ENCODE measurements at regions not wholly inside any gene's neighbourhood (a gene's known extent, or its start where the extent isn't known, plus 50 kb on each side); places are given as distances from the start of the nearest gene placed in this dataset.
"Not testable (repeated sequence)": the region's sequence is repeated elsewhere in the genome, so short reads cannot be mapped to it uniquely, and the experiment has no call there.

DNA sequence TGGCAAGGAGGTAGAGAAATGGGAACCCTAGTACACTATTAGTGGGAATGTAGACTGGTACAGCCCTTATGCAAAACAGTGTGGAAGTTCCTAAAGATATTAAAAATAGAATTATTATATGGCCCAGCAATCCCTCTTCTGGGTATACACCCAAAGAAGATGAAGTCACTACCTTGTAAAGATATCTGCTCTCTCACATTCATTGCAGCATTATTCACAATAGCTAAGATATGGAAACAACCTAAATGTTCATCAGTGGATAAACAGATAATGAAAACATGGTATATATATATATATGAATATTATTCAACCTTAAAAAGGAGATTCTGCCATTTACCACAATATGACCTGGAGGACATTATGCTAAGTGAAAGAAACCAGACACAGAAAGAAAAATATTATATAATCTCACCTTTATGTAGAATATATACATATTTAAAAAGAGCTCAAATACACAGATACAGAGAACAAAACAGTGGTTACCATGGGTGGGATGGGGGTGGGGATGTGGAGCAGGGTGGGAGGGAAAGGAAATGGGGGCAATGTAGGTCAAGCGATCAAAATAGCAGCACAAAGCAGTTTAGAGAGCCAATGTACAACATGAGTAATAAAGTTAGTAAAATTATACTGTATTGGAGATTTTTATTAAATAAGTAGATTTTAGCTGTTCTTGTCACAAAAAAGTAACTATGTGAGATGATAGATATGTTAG, 138.6 kb downstream of the SPRY1 start:
- H3K27ac Mint-ChIP-seq = no peak overlapping the region
- H3K36me3 Mint-ChIP-seq = no peaks in the 10 kb centered on the region
- H3K9me3 Mint-ChIP-seq = peaks cover 9% of the 10 kb centered on the region
- no peak overlapping the region for H3K4me3 Mint-ChIP-seq
- TF ChIP-seq, protein P1, sequence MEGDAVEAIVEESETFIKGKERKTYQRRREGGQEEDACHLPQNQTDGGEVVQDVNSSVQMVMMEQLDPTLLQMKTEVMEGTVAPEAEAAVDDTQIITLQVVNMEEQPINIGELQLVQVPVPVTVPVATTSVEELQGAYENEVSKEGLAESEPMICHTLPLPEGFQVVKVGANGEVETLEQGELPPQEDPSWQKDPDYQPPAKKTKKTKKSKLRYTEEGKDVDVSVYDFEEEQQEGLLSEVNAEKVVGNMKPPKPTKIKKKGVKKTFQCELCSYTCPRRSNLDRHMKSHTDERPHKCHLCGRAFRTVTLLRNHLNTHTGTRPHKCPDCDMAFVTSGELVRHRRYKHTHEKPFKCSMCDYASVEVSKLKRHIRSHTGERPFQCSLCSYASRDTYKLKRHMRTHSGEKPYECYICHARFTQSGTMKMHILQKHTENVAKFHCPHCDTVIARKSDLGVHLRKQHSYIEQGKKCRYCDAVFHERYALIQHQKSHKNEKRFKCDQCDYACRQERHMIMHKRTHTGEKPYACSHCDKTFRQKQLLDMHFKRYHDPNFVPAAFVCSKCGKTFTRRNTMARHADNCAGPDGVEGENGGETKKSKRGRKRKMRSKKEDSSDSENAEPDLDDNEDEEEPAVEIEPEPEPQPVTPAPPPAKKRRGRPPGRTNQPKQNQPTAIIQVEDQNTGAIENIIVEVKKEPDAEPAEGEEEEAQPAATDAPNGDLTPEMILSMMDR (conservative IDR thresholded peaks at IDR 0.05) = no peak
- no peaks in the 10 kb centered on the region for H3K27me3 Mint-ChIP-seq
- H3K4me1 Mint-ChIP-seq (ENCODE audit: unreplicated experiment) = no peaks in the 10 kb centered on the region
- DNase-seq (ENCODE audit: extremely low spot score, unreplicated experiment) = no peak

DNA sequence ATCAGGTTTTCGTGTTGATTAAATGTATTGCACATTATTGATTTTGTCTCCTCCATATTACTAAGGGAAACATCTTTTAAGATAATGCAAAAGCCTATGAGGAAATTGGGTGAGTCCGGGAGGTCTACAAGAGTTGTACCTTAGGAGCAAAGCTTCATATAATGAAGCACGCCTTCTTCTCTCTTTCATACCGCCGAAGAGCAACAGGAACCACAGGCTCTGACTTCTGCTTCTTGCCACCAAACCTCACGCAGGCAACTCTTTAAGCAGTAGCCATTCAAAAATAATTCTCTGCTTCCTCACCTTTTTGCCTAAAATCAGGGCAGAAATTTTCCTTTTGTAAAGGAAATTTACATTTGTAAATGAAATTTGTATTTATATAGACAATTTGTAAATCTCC, 139.6 kb downstream of the SPRY1 start:
- no peaks in the 10 kb centered on the region for H3K27me3 Mint-ChIP-seq
- H3K9me3 Mint-ChIP-seq = peaks cover 9% of the 10 kb centered on the region
- no peak overlapping the region for H3K27ac Mint-ChIP-seq
- TF ChIP-seq, protein P1 (conservative IDR thresholded peaks at IDR 0.05) = no peak
- no peaks in the 10 kb centered on the region for H3K4me1 Mint-ChIP-seq (ENCODE audit: unreplicated experiment)
- H3K36me3 Mint-ChIP-seq = no peaks in the 10 kb centered on the region
- no peak for DNase-seq (ENCODE audit: extremely low spot score, unreplicated experiment)
- H3K4me3 Mint-ChIP-seq = no peak overlapping the region

DNA sequence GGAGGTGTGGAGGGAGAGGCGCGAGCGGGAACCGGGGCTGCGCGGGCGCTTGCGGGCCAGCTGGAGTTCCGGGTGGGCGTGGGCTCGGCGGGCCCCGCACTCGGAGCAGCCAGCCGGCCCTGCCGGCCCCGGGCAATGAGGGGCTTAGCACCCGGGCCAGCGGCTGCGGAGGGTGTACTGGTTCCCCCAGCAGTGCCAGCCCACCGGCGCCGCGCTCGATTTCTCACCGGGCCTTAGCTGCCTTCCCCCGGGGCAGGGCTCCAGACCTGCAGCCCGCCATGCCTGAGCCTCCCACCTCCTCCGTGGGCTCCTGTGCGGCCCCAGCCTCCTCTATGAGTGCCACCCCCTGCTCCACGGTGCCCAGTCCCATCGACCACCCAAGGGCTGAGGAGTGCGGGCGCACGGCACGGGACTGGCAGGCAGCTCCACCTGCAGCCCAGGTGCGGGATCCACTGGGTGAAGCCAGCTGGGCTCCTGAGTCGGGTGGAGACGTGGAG, 141.4 kb downstream of the SPRY1 start:
- not testable (repeated sequence) for H3K4me1 Mint-ChIP-seq (ENCODE audit: unreplicated experiment); H3K4me3 Mint-ChIP-seq; H3K27me3 Mint-ChIP-seq; DNase-seq (ENCODE audit: extremely low spot score, unreplicated experiment); H3K9me3 Mint-ChIP-seq; H3K27ac Mint-ChIP-seq; H3K36me3 Mint-ChIP-seq

DNA sequence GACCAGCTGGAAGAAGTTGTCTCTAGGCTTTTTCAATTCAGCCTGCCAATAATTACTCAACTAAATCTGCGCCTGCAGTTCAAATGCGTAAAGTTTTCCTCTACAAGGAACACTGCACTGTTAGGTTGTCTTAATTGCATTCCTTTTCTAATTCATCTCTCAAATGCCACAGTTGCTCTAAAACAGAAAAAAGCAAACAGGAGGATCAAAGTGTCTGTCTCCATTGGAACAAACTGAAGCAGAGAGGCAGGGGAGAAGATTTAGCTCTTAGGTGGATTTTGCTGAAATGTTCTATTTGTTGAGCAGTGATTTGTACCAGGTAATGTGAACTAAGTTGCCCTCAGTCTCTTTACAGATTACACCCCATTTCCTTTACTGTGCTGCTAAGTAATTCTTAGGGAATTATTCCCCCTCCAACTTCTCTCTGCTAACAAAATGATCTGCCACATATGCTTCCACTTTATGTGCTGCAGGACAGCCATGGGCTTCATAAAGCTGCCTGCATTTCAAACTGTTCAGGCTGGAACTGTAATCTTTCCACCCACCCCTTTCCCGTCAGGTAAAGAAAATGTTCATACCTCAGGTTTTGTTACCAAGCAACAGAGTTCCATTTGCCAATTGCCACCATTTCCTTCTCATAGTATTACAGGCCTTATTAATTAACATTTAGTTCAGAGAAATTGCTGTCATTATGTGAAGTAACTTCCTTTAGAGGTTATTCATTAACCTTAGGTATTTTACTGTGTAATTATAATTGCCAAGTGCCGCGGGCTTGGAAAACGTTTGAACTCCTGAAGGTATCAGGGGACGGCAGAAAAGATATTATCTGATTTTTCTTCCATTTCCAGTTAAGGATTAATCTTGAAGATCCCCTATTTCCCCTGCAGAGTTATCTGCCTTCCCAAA, 149.3 kb downstream of the SPRY1 start:
- Mint-ChIP-seq H3K27me3 (no peaks in the 10 kb centered on the region), H3K4me1 (ENCODE audit: unreplicated experiment) (peaks cover 37% of the 10 kb centered on the region), H3K4me3 (peak overlapping the region; percentile 84), H3K36me3 (peaks cover 7% of the 10 kb centered on the region), H3K27ac (peak overlapping the region; percentile 86), H3K9me3 (peaks cover 4% of the 10 kb centered on the region)
- TF ChIP-seq, protein P1 (conservative IDR thresholded peaks at IDR 0.05) = no peak
- DNase-seq (ENCODE audit: extremely low spot score, unreplicated experiment) = no peak

DNA sequence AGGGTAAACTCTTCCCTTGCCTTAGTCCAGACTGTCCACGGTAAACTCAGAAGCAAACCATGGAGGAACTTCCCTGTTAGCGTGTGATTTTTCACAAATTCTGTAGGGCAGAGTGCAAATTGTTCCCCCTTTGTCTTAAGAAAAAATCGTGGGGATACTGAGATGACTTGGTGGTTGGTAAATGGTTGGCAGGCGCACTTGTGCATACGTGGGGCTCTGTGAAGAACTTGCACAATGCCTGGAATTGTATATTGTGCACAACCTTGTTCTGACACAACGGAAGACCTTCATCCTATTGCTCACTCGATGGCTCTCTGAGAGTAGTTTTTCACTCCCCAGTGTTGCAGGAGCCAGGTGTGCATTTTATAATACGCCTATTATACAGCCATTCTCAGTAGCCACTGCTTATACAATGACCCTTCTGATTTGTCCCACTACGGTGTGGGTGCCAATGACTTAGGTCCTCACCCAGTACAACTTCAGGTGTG, 150.0 kb downstream of the SPRY1 start:
- Mint-ChIP-seq H3K36me3 (peaks cover 7% of the 10 kb centered on the region), H3K4me1 (ENCODE audit: unreplicated experiment) (peaks cover 37% of the 10 kb centered on the region), H3K27me3 (no peaks in the 10 kb centered on the region), H3K27ac (peak overlapping the region; percentile 86), H3K9me3 (peaks cover 4% of the 10 kb centered on the region), H3K4me3 (peak overlapping the region; percentile 84)
- no peak for DNase-seq (ENCODE audit: extremely low spot score, unreplicated experiment)
- TF ChIP-seq, protein P1 (conservative IDR thresholded peaks at IDR 0.05) = no peak
